Panc1 (cell line): ENCODE measurements at regions not wholly inside any gene's neighbourhood (a gene's known extent, or its start where the extent isn't known, plus 50 kb on each side); places are given as distances from the start of the nearest gene placed in this dataset.

Experiments
- ATAC-seq: fragments of 200-7000 bp; cut with Tn5 transposase; 2 replicates; pipeline ENCODE4 v1.9.1; 2020; ENCODE audit warnings: mild to moderate bottlenecking, moderate library complexity
- BruUV-seq: library from RNA; stranded (reverse); fragments of 400-500 nt; replicated peaks from 2 replicates; lab custom pipeline; 2021; lab: Mats Ljungman, UMichigan
- CTCF ChIA-PET: fragments of 300-600 bp; sonication (Branson Sonifier 250); formaldehyde crosslinking; loops from one replicate; lab custom pipeline; 2022; ENCODE audit warnings: antibody characterized with exemption; lab: Charles Lee
- POLR2A ChIA-PET: fragments of 300-600 bp; sonication (Branson Sonifier 250); formaldehyde crosslinking; loops from one replicate; lab custom pipeline; 2022; ENCODE audit warnings: antibody characterized with exemption; lab: Charles Lee
- DNase-seq: peaks from one replicate; pipeline ENCODE4 v3.0.0-alpha.2; 2010; ENCODE audit warnings: low read depth, low spot score
- H3K27ac ChIP-seq: 2 replicates; pipeline ENCODE4 v1.5.1; 2011; ENCODE audit warnings: mild to moderate bottlenecking, low read length, inconsistent platforms
- H3K27me3 ChIP-seq: fragments of 200-500 bp; sonication (Bioruptor generic); 2 replicates; pipeline ENCODE4 v1.6.0; 2014; ENCODE audit warnings: low read length, inconsistent platforms; ENCODE audit not compliant: control insufficient read depth, insufficient read depth
- H3K36me3 ChIP-seq: fragments of 200-500 bp; sonication (Bioruptor generic); 2 replicates; pipeline ENCODE4 v1.5.1; 2014; ENCODE audit warnings: inconsistent platforms, mild to moderate bottlenecking, low read length, moderate library complexity; ENCODE audit not compliant: control insufficient read depth, insufficient read depth
- H3K4me1 ChIP-seq: 2 replicates; pipeline ENCODE4 v1.5.1; 2011; ENCODE audit warnings: inconsistent platforms, mild to moderate bottlenecking, low read length, moderate library complexity; ENCODE audit not compliant: control insufficient read depth, insufficient read depth
- H3K4me3 ChIP-seq, 2 experiments: 2 replicates each; pipeline ENCODE4 v1.5.1; 2011 to 2012; ENCODE audit warnings: low read depth in 2 of 2, low read length in 2 of 2, mild to moderate bottlenecking in 2 of 2, inconsistent platforms in 1 of 2, moderate library complexity in 1 of 2
- H3K9me3 ChIP-seq: fragments of 200-500 bp; sonication (Bioruptor generic); 2 replicates; pipeline ENCODE4 v1.5.1; 2014; ENCODE audit warnings: low read depth, mild to moderate bottlenecking, inconsistent platforms, low read length, moderate library complexity; ENCODE audit not compliant: control insufficient read depth, insufficient read depth
- CTCF ChIP-seq: fragments of 450-650 bp; IDR thresholded peaks from 2 replicates; pipeline ENCODE4 v1.5.1; 2017; ENCODE audit warnings: mild to moderate bottlenecking
- POLR2AphosphoS5 ChIP-seq: IDR thresholded peaks from 2 replicates; pipeline ENCODE4 v1.6.1; 2012; ENCODE audit warnings: mild to moderate bottlenecking, low read depth, low read length, moderate library complexity
- REST ChIP-seq, 2 experiments: IDR thresholded peaks; 2 replicates each; pipeline ENCODE4 v1.6.1; 2011 to 2012; ENCODE audit warnings: low read depth in 2 of 2, control low read depth in 1 of 2, low read length in 1 of 2, mild to moderate bottlenecking in 1 of 2, moderate library complexity in 1 of 2; ENCODE audit not compliant: insufficient read depth in 1 of 2
- SIN3A ChIP-seq: IDR thresholded peaks from 2 replicates; pipeline ENCODE4 v1.6.1; 2012; ENCODE audit warnings: low read depth, mild to moderate bottlenecking, low read length, moderate library complexity, borderline replicate concordance; ENCODE audit not compliant: insufficient read depth
- TCF7L2 ChIP-seq: IDR thresholded peaks from 2 replicates; pipeline ENCODE4 v1.6.1; 2011; ENCODE audit warnings: mild to moderate bottlenecking, low read depth, low read length, inconsistent platforms
- in situ Hi-C: cut with HindIII; loops from 2 replicates; pipeline ENCODE4 v1.10.0; 2016; ENCODE audit warnings: low sequenced_read_pairs, low pct_unique_long_range_greater_than_20kb
- intact Hi-C: fragments of 100-400 bp; cut with micrococcal nuclease; formaldehyde crosslinking; loops from one replicate; pipeline ENCODE4 v1.10.0; 2022; ENCODE audit not compliant: unreplicated experiment

- H3K36me3 ChIP-seq: no peaks in the 10 kb centered on the region
- ATAC-seq (no peak), DNase-seq (no peak)
- TF ChIP-seq CTCF (no peak), REST (IDR thresholded peaks at IDR 0.05; ENCODE audit: insufficient read depth in 1 of 2, low read depth in 2 of 2, low read length in 1 of 2) (no peak), SIN3A (no peak)
- no peak overlapping the region for H3K27ac ChIP-seq
- no TSS peak for BruUV-seq
- no peak overlapping the region for H3K4me3 ChIP-seq
- POLR2A ChIA-PET: no interaction called here
- intact Hi-C loops (no loop called here), in situ Hi-C loops (no loop called here)
- CTCF ChIA-PET: no interaction called here
- H3K9me3 ChIP-seq: no peaks in the 10 kb centered on the region
- no peaks in the 10 kb centered on the region for H3K4me1 ChIP-seq
- no peaks in the 10 kb centered on the region for H3K27me3 ChIP-seq
These were observed 510.6 kb downstream of the ARL4A start for GRCh38 chr7:13198036-13198435.

- ATAC-seq (no peak), DNase-seq (no peak)
- TF ChIP-seq REST (IDR thresholded peaks at IDR 0.05; ENCODE audit: insufficient read depth in 1 of 2, low read depth in 2 of 2, low read length in 1 of 2) (no peak), SIN3A (no peak), POLR2AphosphoS5 (no peak), TCF7L2 (no peak), CTCF (no peak)
- CTCF ChIA-PET: no interaction called here
- in situ Hi-C loops: no loop called here
- Histone ChIP-seq H3K9me3 (no peaks in the 10 kb centered on the region), H3K4me1 (no peaks in the 10 kb centered on the region), H3K27me3 (no peaks in the 10 kb centered on the region), H3K27ac (no peak overlapping the region), H3K4me3 (no peak overlapping the region), H3K36me3 (no peaks in the 10 kb centered on the region)
- POLR2A ChIA-PET: no interaction called here
- intact Hi-C loops: no loop called here
- no TSS peak for BruUV-seq
These were observed 511.3 kb downstream of the ARL4A start for GRCh38 chr7:13198727-13199126.
